ENCODE measurements at regions not wholly inside any gene's neighbourhood (a gene's known extent, or its start where the extent isn't known, plus 50 kb on each side); places are given as distances from the start of the nearest gene placed in this dataset.

DNA sequence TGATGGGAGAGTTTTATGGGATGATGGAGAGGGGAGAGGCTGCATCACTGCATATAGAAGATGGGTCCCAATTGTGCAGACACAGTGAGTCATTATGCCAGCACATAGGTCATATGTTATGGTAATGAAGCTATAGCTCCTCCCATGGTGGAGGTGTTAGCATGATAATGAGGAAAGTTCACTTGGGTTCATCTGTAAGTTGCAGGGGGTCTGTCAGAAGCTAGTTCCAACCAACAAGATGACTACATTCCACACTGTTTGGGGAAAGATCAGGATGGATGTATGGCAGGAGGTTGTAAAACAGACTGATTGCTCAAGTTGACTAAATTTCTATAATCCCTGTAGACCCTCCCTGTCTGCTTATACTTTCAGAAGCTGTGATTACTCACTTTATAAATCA lies 561.3 kb downstream of the C12orf50 start:
- TF ChIP-seq ZNF350 (tag by site-specific recombination; IDR thresholded peaks at IDR 0.05) (no peak), ZNF558 (tag by site-specific recombination; IDR thresholded peaks at IDR 0.05) (no peak)
- TF ChIP-seq, protein P1, sequence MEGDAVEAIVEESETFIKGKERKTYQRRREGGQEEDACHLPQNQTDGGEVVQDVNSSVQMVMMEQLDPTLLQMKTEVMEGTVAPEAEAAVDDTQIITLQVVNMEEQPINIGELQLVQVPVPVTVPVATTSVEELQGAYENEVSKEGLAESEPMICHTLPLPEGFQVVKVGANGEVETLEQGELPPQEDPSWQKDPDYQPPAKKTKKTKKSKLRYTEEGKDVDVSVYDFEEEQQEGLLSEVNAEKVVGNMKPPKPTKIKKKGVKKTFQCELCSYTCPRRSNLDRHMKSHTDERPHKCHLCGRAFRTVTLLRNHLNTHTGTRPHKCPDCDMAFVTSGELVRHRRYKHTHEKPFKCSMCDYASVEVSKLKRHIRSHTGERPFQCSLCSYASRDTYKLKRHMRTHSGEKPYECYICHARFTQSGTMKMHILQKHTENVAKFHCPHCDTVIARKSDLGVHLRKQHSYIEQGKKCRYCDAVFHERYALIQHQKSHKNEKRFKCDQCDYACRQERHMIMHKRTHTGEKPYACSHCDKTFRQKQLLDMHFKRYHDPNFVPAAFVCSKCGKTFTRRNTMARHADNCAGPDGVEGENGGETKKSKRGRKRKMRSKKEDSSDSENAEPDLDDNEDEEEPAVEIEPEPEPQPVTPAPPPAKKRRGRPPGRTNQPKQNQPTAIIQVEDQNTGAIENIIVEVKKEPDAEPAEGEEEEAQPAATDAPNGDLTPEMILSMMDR (tag by site-specific recombination; IDR thresholded peaks at IDR 0.05) = no peak
